HL-60 (cell line): ENCODE measurements at regions not wholly inside any gene's neighbourhood (a gene's known extent, or its start where the extent isn't known, plus 50 kb on each side); places are given as distances from the start of the nearest gene placed in this dataset.

Source experiments
- DNase-seq, 2 experiments: peaks; one replicate each; pipeline ENCODE4 v3.0.0-alpha.2; 2010 to 2020; ENCODE audit warnings: low read depth in 1 of 2, low spot score in 1 of 2
- H3K27ac ChIP-seq: fragments of 250-450 bp; sonication (Bioruptor Pico); replicated peaks from 2 replicates; pipeline ENCODE4 v1.5.1; 2020; ENCODE audit warnings: mild to moderate bottlenecking, moderate library complexity
- H3K27me3 ChIP-seq: fragments of 250-450 bp; sonication (Bioruptor Pico); 2 replicates; pipeline ENCODE4 v1.5.1; 2021; ENCODE audit warnings: mild to moderate bottlenecking, moderate library complexity; ENCODE audit not compliant: insufficient read depth, poor library complexity, severe bottlenecking
- H3K4me3 ChIP-seq: replicated peaks from 2 replicates; pipeline ENCODE4 v1.5.1; 2011; ENCODE audit warnings: mild to moderate bottlenecking, control low read depth, low read length; ENCODE audit not compliant: insufficient read depth
- GABPA ChIP-seq: IDR thresholded peaks from 2 replicates; pipeline ENCODE4 v1.6.1; 2012; ENCODE audit warnings: low read depth
- POLR2AphosphoS5 ChIP-seq: IDR thresholded peaks from 2 replicates; pipeline ENCODE4 v1.6.1; 2012; ENCODE audit warnings: low read depth
- SPI1 ChIP-seq: IDR thresholded peaks from 2 replicates; pipeline ENCODE4 v1.6.1; 2012; ENCODE audit warnings: low read depth, mild to moderate bottlenecking, borderline replicate concordance
- TF ChIP-seq, protein P1 (sequence below): IDR thresholded peaks from 2 replicates; pipeline ENCODE4 v1.6.1; 2012; ENCODE audit warnings: low read depth; ENCODE audit not compliant: insufficient replicate concordance
- TF ChIP-seq, protein P2 (sequence below): IDR thresholded peaks from one replicate; pipeline ENCODE4 v1.5.1; 2011; ENCODE audit warnings: low read length, control low read depth, inconsistent platforms; ENCODE audit not compliant: insufficient read depth

DNA sequence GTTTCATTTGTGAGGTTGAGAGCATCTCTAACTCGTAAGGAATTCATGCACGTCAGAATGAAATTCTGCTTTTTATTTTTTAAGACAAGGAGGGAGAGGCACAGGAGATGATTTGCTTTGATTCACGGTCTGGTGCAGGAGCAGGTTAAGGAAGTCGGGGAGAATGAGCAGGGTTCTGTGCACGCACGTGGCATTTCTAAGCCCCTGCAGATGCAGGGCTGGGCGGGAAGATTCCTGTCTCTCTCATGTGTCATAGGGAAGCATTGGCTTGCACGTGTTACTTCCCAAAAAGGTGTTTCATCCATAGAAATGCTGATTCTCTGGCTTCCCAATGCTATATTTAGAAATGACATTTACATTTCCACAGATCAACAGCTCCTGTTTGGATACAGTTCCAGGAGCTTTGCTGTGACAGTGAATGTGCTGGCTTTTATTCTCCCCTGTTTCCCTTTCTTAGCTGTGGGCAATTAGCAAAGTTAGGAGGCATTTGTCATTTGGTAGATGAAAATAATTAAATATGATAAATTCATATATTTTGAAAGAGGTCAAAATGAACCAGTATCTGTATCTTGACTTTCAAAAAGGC is 119.7 kb upstream of the ZFP64 start:
- TF ChIP-seq POLR2AphosphoS5 (no peak), GABPA (no peak), SPI1 (no peak)
- TF ChIP-seq, protein P1, sequence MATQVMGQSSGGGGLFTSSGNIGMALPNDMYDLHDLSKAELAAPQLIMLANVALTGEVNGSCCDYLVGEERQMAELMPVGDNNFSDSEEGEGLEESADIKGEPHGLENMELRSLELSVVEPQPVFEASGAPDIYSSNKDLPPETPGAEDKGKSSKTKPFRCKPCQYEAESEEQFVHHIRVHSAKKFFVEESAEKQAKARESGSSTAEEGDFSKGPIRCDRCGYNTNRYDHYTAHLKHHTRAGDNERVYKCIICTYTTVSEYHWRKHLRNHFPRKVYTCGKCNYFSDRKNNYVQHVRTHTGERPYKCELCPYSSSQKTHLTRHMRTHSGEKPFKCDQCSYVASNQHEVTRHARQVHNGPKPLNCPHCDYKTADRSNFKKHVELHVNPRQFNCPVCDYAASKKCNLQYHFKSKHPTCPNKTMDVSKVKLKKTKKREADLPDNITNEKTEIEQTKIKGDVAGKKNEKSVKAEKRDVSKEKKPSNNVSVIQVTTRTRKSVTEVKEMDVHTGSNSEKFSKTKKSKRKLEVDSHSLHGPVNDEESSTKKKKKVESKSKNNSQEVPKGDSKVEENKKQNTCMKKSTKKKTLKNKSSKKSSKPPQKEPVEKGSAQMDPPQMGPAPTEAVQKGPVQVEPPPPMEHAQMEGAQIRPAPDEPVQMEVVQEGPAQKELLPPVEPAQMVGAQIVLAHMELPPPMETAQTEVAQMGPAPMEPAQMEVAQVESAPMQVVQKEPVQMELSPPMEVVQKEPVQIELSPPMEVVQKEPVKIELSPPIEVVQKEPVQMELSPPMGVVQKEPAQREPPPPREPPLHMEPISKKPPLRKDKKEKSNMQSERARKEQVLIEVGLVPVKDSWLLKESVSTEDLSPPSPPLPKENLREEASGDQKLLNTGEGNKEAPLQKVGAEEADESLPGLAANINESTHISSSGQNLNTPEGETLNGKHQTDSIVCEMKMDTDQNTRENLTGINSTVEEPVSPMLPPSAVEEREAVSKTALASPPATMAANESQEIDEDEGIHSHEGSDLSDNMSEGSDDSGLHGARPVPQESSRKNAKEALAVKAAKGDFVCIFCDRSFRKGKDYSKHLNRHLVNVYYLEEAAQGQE = no peak
- TF ChIP-seq, protein P2, sequence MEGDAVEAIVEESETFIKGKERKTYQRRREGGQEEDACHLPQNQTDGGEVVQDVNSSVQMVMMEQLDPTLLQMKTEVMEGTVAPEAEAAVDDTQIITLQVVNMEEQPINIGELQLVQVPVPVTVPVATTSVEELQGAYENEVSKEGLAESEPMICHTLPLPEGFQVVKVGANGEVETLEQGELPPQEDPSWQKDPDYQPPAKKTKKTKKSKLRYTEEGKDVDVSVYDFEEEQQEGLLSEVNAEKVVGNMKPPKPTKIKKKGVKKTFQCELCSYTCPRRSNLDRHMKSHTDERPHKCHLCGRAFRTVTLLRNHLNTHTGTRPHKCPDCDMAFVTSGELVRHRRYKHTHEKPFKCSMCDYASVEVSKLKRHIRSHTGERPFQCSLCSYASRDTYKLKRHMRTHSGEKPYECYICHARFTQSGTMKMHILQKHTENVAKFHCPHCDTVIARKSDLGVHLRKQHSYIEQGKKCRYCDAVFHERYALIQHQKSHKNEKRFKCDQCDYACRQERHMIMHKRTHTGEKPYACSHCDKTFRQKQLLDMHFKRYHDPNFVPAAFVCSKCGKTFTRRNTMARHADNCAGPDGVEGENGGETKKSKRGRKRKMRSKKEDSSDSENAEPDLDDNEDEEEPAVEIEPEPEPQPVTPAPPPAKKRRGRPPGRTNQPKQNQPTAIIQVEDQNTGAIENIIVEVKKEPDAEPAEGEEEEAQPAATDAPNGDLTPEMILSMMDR = no peak
- Histone ChIP-seq H3K4me3 (no peak overlapping the region), H3K27ac (no peak overlapping the region), H3K27me3 (no peaks in the 10 kb centered on the region)
- DNase-seq = no peak

DNA sequence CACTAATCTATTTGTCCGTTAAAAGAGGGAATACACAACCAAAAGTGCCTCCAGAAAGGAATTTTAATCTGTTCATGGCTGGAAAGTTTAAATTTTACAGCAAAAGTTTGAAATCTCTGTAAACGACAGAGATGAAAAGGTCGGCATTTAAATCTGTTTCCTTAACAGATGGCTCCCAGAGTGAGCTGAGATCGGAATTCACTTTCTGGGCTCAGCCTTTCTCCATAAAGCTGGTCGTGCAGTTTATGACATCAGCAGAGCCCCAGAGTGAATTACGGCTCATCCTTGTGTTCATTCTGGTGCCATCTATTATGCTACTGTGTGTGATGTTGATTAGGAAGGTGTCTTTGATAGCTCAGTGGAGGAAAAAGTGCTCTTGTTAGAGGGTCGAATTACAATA is 117.6 kb upstream of the ZFP64 start:
- TF ChIP-seq GABPA (no peak), SPI1 (no peak), POLR2AphosphoS5 (no peak)
- TF ChIP-seq, protein P2 = no peak
- TF ChIP-seq, protein P1 = no peak
- no peak for DNase-seq

DNA sequence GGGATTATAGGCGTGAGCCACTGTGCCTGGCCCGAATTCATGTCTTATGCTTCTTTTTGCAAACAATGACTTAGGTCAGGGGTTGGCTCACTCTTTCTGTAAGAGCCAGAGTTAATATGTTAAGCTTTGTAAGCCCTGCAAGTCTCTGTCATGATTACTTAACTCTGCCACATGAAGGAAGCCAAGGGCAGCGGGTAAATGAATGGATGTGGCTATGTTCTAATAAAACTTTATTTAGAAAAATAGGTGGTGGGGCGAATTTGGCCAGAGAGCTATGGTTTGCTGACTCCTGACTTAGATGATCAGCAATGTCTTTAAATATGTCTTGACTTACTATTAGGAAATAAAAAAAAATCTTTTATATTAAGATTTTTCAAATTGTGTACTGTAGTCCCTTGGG is 114.9 kb upstream of the ZFP64 start:
- Histone ChIP-seq H3K27ac (no peak overlapping the region), H3K4me3 (no peak overlapping the region), H3K27me3 (no peaks in the 10 kb centered on the region)
- DNase-seq = no peak
- TF ChIP-seq, protein P2 = no peak
- no peak for TF ChIP-seq SPI1
- no peak for TF ChIP-seq GABPA
- TF ChIP-seq, protein P1 = no peak
- TF ChIP-seq POLR2AphosphoS5 = no peak

More for the DNA sequence above, 117.6 kb upstream of the ZFP64 start:
- H3K27ac ChIP-seq = no peak overlapping the region
- no peaks in the 10 kb centered on the region for H3K27me3 ChIP-seq
- H3K4me3 ChIP-seq = no peak overlapping the region
